ENCODE measurements at regions not wholly inside any gene's neighbourhood (a gene's known extent, or its start where the extent isn't known, plus 50 kb on each side); places are given as distances from the start of the nearest gene placed in this dataset.

- no peak for TF ChIP-seq CTCF (IDR thresholded peaks at IDR 0.05)
- CTCF ChIA-PET = no interaction called here
- Mint-ChIP-seq H3K36me3 (ENCODE audit: low read depth) (no peaks in the 10 kb centered on the region), H3K4me1 (ENCODE audit: low read depth) (peaks cover 4% of the 10 kb centered on the region), H3K27me3 (peaks cover 12% of the 10 kb centered on the region), H3K27ac (no peak overlapping the region), H3K9me3 (no peaks in the 10 kb centered on the region), H3K4me3 (no peak overlapping the region)
- Histone ChIP-seq H3K9me3 (ENCODE audit: control insufficient read depth in 1 of 2, insufficient read depth in 1 of 2, low read length in 2 of 2) (peaks cover 0 to 4% of the 10 kb centered on the region in 2 experiments), H3K4me1 (ENCODE audit: insufficient read depth, low read length) (peaks cover 3% of the 10 kb centered on the region), H3K27me3 (ENCODE audit: control insufficient read depth in 1 of 2, insufficient read depth in 2 of 2, low read length in 2 of 2) (peaks cover 0 to 3% of the 10 kb centered on the region in 2 experiments), H3K4me3 (ENCODE audit: low read length) (no peak overlapping the region), H3K36me3 (ENCODE audit: insufficient read depth, low read length) (no peaks in the 10 kb centered on the region), H3K27ac (ENCODE audit: low read depth in 1 of 2, low read length in 2 of 2) (no peak overlapping the region)
- DNase-seq (no peak), ATAC-seq (ENCODE audit: poor library complexity) (no peak)
- intact Hi-C loops (cut with DNase I, micrococcal nuclease) = no loop called here
- POLR2A ChIA-PET = no interaction called here
These were observed 394.7 kb downstream of the SEC14L1 start for GRCh38 chr17:77535435-77535834.

- Histone ChIP-seq H3K27me3 (ENCODE audit: control insufficient read depth in 1 of 2, insufficient read depth in 2 of 2, low read length in 2 of 2) (no peaks in the 10 kb centered on the region), H3K9me3 (ENCODE audit: control insufficient read depth in 1 of 2, insufficient read depth in 1 of 2, low read length in 2 of 2) (peaks cover 0 to 4% of the 10 kb centered on the region in 2 experiments), H3K36me3 (ENCODE audit: insufficient read depth, low read length) (no peaks in the 10 kb centered on the region), H3K4me1 (ENCODE audit: insufficient read depth, low read length) (peaks cover 3% of the 10 kb centered on the region), H3K27ac (ENCODE audit: low read depth in 1 of 2, low read length in 2 of 2) (no peak overlapping the region), H3K4me3 (ENCODE audit: low read length) (no peak overlapping the region)
- H3K4me3 Mint-ChIP-seq = no peak overlapping the region
- no peak for ATAC-seq (ENCODE audit: poor library complexity)
- H3K9me3 Mint-ChIP-seq = no peaks in the 10 kb centered on the region
- H3K27me3 Mint-ChIP-seq = peaks cover 8% of the 10 kb centered on the region
- ChIA-PET POLR2A (no interaction called here), CTCF (no interaction called here)
- no peak for DNase-seq
- peaks cover 4% of the 10 kb centered on the region for H3K4me1 Mint-ChIP-seq (ENCODE audit: low read depth)
- no peak overlapping the region for H3K27ac Mint-ChIP-seq
- TF ChIP-seq CTCF (IDR thresholded peaks at IDR 0.05) = no peak
- no peaks in the 10 kb centered on the region for H3K36me3 Mint-ChIP-seq (ENCODE audit: low read depth)
- intact Hi-C loops (cut with DNase I, micrococcal nuclease) = no loop called here
These were observed 395.1 kb downstream of the SEC14L1 start for GRCh38 chr17:77535892-77536291.

GRCh38 chr17:77537566-77537965 lies 396.8 kb downstream of the SEC14L1 start:
- DNase-seq (no peak), ATAC-seq (ENCODE audit: poor library complexity) (no peak)
- no peaks in the 10 kb centered on the region for H3K36me3 Mint-ChIP-seq (ENCODE audit: low read depth)
- no peak overlapping the region for H3K4me3 Mint-ChIP-seq
- H3K27me3 Mint-ChIP-seq = peaks cover 7% of the 10 kb centered on the region
- Histone ChIP-seq H3K4me1 (ENCODE audit: insufficient read depth, low read length) (peaks cover 6% of the 10 kb centered on the region), H3K27me3 (ENCODE audit: control insufficient read depth in 1 of 2, insufficient read depth in 2 of 2, low read length in 2 of 2) (no peaks in the 10 kb centered on the region), H3K9me3 (ENCODE audit: control insufficient read depth in 1 of 2, insufficient read depth in 1 of 2, low read length in 2 of 2) (peaks cover 0 to 4% of the 10 kb centered on the region in 2 experiments), H3K27ac (ENCODE audit: low read depth in 1 of 2, low read length in 2 of 2) (no peak overlapping the region), H3K36me3 (ENCODE audit: insufficient read depth, low read length) (no peaks in the 10 kb centered on the region), H3K4me3 (ENCODE audit: low read length) (no peak overlapping the region)
- H3K27ac Mint-ChIP-seq = no peak overlapping the region
- H3K4me1 Mint-ChIP-seq (ENCODE audit: low read depth) = peaks cover 4% of the 10 kb centered on the region
- no peak for TF ChIP-seq CTCF (IDR thresholded peaks at IDR 0.05)
- intact Hi-C loops (cut with DNase I, micrococcal nuclease) = no loop called here
- no peaks in the 10 kb centered on the region for H3K9me3 Mint-ChIP-seq
- ChIA-PET CTCF (no interaction called here), POLR2A (no interaction called here)
